GM12801 (cell line): ENCODE measurements at regions not wholly inside any gene's neighbourhood (a gene's known extent, or its start where the extent isn't known, plus 50 kb on each side); places are given as distances from the start of the nearest gene placed in this dataset.

Experiments
- TF ChIP-seq, protein P1 (sequence below): IDR thresholded peaks from one replicate; pipeline ENCODE4 v1.5.1; 2011; ENCODE audit warnings: control low read depth; ENCODE audit not compliant: insufficient read length; ENCODE audit errors: extremely low read depth

DNA sequence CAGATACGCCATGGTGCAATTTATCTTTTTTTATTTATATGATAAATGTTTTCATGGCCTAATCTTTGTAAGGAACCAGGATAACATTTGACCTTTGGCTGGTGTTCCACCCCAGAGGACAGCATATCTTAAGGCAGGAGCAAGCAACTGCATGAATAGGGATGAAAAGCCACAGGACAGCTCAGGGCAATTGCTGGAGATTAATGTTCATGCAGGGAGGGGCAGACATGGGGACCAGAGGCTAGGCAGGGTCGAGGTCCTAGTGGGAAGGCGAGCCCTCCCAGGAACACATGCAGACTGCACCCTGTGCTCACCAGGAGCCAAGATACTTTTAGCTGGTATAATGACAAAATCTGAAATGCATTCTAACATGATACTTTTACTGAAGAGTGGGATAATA is 74.4 kb upstream of the HAO2 start:
- TF ChIP-seq, protein P1, sequence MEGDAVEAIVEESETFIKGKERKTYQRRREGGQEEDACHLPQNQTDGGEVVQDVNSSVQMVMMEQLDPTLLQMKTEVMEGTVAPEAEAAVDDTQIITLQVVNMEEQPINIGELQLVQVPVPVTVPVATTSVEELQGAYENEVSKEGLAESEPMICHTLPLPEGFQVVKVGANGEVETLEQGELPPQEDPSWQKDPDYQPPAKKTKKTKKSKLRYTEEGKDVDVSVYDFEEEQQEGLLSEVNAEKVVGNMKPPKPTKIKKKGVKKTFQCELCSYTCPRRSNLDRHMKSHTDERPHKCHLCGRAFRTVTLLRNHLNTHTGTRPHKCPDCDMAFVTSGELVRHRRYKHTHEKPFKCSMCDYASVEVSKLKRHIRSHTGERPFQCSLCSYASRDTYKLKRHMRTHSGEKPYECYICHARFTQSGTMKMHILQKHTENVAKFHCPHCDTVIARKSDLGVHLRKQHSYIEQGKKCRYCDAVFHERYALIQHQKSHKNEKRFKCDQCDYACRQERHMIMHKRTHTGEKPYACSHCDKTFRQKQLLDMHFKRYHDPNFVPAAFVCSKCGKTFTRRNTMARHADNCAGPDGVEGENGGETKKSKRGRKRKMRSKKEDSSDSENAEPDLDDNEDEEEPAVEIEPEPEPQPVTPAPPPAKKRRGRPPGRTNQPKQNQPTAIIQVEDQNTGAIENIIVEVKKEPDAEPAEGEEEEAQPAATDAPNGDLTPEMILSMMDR, result no peak

- TF ChIP-seq, protein P1, result no peak
Observed at GRCh38 chr1:119294722-119295121, 73.9 kb upstream of the HAO2 start.

DNA sequence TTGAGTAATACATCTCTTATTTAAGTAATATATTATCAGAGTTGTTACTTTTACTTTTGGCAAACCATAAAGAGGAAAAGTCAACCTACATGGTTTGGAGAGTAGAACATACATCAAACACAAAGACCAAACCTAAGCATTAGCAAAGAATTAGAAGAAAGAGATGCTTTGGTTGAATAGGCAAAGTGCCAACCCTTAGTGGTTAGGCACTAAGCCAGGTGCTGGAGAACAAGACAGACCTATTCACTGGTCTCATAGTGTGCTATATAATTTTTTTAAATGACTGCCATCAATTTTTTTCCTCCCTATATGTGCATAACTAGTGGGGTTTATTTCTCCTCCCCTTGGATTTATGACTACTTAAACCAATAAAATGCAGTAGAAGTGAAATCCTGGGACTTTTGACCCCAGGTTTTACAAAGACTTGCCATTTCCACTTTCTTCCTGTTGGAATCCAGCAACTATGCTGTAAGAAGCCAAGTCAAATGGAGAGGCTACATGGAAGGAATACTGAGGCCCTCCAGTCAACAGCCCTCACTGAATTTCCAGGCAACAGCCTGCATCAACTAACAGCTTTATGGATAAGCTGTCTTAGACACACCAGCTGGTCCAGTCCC is 69.8 kb upstream of the HAO2 start:
- TF ChIP-seq, protein P1, result no peak

DNA sequence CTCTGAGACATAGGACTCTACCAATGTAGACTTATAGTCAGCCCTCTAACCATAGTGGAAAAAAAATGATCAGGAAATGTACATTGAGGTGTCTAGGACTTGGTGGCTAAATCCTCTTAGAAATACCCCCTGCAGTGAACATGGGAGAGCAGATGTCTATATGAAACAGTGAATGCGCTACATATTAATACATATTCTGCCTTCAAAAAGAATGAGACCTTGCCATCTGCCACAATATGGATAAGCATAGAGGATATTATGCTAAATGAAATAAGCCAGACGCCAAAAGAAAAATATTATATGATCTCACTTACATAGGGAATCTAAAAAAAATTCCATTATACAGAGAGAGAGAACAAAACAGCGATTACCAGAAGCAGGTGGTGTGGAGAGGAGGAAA is 66.6 kb upstream of the HAO2 start:
- TF ChIP-seq, protein P1, result no peak

- TF ChIP-seq, protein P1, result no peak
Observed at GRCh38 chr1:119308130-119308700, 60.4 kb upstream of the HAO2 start.

DNA sequence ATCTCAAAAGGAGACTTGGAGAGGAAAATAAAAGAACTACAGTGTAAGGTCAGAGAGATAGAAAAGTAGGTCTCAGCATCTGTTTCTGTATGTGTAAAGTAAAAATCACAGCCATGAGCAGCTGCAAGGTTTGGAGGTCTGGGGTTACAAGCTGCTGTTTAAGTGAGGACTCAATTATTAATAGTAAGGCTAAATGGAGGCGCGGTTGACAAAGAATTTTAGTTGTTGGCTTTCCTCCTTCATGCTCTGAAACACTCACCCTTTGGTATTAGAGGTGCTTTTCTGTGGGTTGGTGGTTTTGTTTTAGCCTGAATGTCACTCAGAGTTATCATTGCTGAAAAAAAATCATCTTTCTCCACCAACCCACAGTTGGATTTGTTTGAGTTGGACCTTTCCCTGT is 59.8 kb upstream of the HAO2 start:
- TF ChIP-seq, protein P1, result no peak

DNA sequence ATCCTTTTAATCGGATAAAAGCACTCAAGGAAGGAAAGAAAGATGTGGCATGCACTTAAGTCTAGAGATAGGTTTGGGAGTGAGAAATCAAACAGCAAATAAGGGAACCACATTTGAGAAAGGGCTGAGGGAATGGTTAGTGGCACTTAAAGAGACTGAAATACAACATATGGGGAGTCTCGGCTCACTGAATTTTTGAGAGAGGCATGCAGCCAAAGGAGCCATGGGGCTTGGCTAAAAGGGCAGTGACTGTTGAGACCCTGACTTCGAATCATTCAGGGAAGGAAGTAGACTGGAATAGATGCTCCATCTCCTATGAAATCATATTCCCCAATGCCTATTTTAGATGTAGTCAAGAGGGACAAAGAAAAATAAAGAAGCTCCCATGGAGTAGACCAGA is 58.3 kb upstream of the HAO2 start:
- TF ChIP-seq, protein P1, result no peak

DNA sequence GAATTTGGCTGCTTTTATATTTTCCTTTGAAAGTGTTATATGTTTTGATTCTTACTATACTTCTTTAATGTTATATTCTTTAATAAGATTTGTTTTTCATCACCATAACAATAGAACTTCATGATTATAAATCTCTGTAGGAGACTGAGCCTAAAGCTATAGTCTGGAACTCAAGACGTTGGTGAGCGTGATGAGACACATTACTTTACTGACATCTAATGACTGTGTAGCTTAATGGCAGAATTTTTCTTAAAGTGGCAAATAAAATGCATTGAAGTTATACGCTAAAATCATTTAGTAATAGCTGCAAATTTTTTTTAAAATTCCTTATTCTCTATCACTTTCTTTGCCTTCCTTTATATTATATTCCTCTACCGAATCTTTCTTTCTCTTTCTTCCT is 56.1 kb upstream of the HAO2 start:
- TF ChIP-seq, protein P1, result no peak
